Posterior cingulate gyrus (tissue), 11 donors: ENCODE measurements at regions not wholly inside any gene's neighbourhood (a gene's known extent, or its start where the extent isn't known, plus 50 kb on each side); places are given as distances from the start of the nearest gene placed in this dataset.
"Not testable (repeated sequence)": the region's sequence is repeated elsewhere in the genome, so short reads cannot be mapped to it uniquely, and the experiment has no call there.

ENCODE experiments used
- DNase-seq, 10 donors: peaks; one replicate each; pipeline versions ENCODE4 v3.0.0 to v3.0.0-alpha.2; 2020 to 2021; ENCODE audit warnings: mixed read lengths in 3 of 10
- intact Hi-C: fragments of 100-400 bp; cut with DNase I; formaldehyde crosslinking; loops from one replicate; pipeline ENCODE4 v1.15.1; 2023

DNA sequence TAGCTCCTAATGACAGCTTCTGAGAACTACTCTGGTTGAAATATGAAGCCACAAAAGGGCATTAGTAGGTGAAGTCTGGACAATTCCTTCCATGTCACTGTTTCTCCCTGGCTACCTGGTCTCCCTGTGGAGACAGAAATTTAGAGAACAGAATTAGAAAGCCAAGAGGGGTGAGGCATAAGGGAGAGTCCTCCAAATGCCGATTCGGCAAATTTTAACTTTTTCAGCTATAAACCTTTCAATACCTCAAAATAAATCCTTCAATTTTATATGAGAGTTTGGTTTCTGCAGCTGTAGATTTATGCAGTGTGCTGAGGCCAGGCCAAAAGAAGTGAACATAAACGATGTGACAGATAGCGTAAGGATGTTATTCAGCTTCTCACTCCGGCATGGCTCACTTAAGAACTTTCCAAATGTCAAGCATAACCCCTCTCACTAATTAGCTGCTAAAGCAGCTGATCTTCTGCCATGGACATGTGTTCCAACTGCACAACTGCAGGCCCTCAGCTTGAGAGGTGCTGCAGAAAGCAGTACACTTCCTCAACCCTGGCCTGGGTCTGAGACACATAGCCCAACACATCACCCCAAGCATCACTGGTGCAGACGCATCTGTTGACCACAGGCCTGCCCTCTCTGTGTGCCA, 247.9 kb upstream of the SOX9 start:
- peak in 1 of 10 donors; percentile 36 for DNase-seq
- intact Hi-C loops = no loop called here

DNA sequence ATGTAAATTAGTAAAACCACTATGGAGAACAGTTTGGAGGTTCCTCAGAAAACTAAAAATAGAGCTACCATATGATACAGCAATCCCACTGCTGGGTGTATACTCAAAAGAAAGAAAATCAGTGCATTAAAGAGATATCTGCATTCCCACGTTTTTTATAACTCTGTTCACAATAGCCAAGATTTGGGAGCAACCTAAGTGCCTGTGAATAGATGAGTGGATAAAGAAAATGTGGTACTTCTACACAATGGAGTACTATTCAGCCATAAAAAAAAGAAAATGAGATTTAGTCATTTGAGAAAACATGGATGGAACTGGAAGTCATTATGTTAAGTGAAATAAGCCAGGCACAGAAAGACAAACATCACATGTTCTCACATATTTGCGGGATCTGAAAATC, 246.0 kb upstream of the SOX9 start:
- DNase-seq, intact Hi-C loops: not testable (repeated sequence)

DNA sequence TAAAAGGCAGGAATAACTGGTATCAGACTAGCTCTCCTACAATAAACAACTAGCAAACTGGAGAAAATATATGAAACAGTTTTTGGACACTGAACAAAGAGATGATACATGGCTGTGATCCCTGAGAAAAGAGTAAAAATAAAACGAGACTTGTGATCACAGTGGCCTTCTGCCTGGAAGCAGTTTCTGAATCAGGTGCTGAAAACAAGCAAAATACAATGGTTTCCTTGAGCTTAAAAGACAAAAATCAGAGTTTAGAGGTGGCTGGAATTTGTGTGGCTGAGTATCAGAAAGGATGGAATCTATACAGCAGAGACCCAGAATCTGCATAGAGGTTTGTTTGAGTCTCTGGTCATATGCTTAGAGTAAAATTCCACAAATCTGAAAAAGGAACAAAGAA, 242.5 kb upstream of the SOX9 start:
- intact Hi-C loops = no loop called here
- no peak for DNase-seq

DNA sequence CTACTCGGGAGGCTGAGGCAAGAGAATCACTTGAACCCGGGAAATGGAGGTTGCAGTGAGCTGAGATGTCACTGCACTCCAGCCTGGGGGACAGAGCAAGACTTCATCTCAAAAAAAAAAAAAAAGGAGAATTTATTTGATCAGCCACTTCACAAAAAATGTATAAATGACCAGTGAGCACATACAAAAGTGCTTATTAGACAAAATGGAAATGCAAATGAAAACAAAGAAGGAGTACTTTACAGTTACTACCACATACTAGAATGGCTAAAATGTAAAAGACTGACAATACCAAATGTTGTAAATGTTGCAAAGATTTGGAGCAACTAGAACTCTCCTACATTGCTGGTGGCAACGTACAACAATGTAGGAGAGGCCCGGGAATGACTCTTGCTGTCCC, 241.8 kb upstream of the SOX9 start:
- intact Hi-C loops = no loop called here
- DNase-seq = no peak

DNA sequence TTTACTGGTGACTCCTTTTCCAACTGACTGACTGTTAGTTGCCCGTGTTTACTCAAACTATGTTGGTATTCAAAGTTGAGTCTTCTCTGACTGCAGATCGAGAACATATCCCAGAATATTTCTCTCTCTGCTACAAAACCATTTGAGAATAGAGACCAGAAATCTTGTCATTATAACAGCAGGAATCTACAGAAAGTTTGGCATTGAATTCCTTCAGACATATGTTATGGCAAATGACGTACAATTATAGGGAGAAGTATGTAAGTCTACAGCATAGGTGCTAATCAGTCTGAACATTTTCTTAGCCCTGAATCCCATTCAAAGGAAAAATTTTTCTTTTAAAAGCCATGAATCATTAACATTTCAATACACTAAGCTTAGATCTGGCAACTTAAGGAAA, 239.8 kb upstream of the SOX9 start:
- intact Hi-C loops = no loop called here
- no peak for DNase-seq

DNA sequence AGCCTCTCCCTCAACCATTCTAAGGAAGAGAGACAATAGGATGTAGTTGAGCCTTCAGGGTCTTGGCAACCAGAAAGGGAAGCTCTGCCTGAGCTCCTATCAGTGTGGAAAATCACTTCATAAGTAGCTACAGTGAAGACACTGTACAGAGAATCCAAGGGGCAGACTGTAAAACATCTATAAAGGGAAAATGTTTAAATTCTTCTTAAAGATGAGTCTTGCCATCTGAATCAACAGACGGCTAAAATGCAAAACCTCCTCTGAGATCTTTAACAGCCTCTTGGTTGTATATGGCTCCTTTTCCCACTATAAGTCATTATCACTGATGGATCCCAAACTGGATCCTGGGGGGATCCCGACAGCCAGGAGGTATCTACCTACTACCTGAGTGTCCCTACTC, 239.2 kb upstream of the SOX9 start:
- intact Hi-C loops = no loop called here
- no peak for DNase-seq

DNA sequence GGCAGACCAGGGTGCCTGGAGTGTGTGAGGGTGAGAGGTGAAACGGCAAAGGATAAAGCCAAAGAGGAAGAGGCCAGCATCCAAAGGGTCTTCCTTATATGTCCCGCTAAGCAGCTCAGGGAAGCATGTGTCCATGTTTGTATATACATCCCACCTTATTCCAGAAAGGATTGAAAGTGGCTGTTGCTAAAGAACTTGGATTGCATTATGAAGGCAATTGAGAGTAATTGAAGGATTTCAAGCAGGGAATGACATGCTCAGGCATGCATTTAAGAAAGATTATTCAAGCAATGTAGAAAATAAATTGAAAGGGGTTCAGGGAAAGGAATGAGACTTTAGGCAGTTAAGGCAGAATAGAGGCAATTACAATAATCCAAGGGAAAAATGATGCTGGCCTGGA, 237.6 kb upstream of the SOX9 start:
- intact Hi-C loops = no loop called here
- DNase-seq = no peak

DNA sequence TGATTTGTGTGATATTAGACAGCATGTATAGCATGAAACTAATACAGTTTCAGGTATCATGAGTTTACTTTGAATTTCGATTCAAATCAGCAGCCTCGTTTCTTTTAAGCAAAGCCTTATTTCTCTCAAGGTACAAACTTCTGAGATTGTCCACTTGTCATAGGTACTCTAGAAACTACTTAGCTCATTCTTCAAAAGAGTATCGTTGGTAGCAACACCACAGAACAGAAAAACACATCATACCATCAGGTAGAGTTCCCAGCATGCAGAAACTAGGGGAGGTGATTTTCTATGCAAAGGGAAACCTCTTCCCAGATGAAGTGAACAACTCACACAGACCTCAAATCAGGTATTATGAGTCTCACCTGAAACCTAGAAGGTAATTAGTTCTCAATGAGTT, 237.0 kb upstream of the SOX9 start:
- DNase-seq = no peak
- intact Hi-C loops = no loop called here

DNA sequence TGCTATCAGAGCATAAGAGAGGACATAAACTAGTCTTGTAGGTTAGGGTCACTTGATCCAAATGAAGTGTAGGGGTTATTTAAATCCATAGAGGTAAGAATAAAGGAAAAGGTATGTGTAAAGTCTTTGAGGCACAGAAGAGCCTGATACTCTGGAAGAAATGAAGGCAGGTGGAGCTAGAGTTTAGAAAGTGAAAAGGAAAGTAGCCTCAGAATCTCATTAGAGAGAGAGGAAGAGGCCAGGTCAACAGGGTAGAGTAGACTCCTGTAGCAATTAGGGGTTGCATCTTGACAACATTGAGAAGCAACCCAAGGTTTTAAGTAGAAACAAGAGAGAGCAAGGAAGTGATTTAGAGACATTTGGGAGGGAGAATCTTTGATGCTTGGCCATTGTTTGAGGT, 235.2 kb upstream of the SOX9 start:
- intact Hi-C loops = no loop called here
- no peak for DNase-seq

DNA sequence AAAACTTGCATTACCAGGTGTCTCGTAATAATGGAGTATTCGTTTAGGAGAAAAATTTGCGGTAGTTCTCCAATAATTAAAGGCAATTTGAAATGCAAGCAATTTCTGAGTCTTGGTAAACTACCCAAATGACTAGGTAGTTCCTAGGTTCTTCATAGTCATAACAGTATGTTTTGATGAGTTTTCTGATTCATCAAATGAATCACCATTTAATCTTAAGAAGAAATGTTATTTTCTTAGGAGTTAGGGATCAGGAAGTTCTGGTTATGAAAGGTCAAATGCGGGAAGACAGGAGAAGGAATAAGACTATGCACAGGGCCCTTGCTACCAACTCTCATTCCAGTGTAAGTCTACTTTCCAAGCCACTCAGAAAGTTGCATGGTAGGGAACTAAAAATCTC, 221.5 kb upstream of the SOX9 start:
- DNase-seq = no peak
- intact Hi-C loops = no loop called here

DNA sequence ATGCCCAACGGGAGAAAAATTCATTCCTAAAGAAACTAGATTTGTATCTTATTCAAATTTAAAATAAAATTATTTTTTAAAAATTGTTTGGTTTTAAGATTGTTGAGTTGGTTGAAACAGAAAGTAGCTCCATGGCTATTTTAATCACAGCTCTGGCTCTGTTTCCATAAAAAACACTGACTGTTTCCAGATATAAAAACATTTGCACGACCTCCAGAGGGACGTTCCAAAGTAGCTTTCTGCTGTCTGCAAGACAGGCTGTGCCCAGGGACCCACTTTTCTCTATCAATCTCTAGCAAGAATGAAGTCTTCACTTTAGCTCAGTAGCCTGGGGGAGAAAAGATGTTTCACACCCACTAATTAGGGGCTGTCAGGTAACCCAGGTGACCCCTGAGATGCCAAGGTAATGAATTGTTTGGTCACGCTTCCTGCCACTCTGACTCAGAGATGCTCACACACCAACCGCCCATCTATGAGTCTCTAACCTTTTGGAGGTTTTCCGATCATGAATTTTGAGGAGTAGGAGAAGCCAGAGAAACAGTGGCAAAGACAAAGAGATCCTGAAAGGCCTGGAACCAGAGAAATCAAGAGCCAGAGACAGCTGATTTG, 220.1 kb upstream of the SOX9 start:
- DNase-seq = no peak
- intact Hi-C loops = no loop called here

DNA sequence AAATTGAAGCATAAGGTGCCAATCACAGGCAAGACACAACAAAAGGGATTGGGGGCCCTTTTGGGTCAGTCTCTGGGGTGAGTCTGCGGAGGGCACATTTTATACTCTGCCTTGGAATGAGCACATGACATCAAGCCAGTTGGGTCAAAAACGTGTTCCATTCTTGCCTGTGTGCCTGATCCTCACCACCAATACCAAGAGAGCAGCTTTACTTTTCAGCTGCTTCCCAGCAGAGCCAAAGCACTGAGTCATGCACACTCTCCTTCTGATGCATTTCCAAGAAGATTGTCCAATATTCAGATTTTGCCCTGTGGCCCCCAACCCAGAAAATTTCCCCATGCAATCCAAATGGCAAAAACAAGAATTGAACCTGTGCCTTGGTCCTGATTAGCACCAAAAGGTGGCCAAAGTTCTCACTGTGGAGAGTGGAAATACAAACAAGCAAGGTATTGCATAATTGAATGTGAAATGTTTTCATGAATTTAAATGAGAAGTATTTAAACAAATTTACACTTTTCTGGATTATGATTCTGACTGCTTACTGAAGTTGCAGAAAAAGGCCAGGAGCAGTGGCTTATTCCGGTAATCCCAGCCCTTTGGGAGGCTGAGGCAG, 217.8 kb upstream of the SOX9 start:
- no peak for DNase-seq
- intact Hi-C loops = no loop called here

DNA sequence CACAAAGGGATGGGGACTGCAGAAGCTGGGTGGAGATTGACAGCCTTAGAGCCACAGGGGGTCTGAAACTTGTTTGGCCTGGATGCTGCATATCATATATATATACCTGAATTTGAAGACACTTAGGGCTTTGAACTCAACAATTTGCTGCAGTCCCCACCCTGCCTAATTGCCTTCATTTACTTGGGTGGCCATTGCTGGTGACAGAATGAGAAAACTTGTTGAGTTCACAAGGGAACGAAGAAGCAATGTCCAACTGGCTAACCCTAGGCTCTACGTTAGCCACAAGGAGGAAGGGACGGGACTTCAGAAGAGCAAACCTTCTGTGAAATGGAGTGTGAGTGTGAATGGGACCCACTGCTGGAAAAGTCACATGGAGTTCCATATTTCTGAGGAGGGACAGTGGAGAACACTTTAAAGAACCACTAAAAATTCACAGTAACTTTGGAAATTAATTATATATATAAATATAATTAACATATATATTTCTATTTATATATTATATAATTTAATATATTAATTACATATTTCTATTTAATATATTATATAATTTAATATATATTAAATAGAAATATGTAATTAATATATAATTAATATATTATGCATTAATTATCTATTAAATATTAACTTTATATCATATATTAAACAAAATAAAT, 215.3 kb upstream of the SOX9 start:
- DNase-seq = no peak
- intact Hi-C loops = no loop called here

DNA sequence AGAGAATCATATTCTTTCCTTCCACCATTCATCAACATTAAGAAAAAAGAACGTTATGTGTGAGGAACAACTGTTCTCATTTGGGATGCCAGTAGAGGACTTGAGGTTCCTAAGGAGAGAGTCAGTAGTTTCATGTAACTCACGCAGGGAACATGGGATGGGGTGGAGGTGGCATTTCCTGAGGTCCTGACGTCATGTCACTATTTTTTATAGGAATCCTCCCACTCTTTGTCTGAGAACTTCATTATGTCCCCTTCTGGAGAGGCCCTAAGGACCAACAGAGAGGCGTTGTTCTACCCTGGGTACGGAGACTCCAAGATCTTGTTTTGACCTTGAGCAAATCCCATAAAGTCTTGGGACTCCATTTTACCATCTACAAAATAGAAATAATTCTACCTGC, 211.7 kb upstream of the SOX9 start:
- no peak for DNase-seq
- intact Hi-C loops = no loop called here

DNA sequence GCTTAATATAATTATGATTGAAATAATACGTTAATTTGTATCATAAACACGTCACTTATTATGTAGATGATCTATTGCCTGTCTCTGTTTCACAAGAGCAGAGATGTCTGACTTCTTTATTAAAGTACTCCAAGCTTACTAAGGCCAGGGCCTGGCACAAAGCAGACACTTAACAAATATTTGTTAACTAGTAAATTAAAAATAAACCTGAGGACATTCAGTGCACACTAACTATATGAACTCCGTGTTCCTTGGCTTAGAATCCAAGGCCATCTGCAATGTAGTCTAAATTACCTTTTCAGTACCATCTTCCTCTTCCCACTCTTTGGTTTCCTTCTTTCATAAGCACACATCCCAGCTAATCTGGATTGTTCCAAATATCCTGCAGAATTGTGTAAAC, 210.8 kb upstream of the SOX9 start:
- intact Hi-C loops = loop anchor here (10.0 kb wide), 1 partner anchor 65 kb away; no protein-coding TSS in a partner anchor
- no peak for DNase-seq

DNA sequence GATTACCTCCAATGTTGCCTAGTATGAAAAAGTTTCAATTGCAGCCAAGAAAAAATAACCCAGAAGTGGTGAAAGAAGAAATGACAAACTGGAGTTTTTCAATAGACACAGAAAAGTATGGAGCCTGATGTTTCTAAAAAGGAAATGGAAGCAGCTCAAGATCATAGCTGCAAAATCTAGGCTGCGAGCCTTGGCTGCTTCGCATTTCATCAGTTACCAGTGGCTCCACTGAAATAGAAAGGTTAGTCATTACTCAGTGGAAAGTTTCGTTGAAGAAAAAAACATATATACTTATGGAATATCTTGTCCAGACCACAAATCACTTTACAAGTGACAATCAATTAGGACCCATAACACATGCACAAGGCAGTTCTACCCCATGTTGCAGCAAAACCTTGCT, 206.8 kb upstream of the SOX9 start:
- intact Hi-C loops = loop anchor here (10.0 kb wide), 1 partner anchor 61 kb away; no protein-coding TSS in a partner anchor
- DNase-seq = no peak

DNA sequence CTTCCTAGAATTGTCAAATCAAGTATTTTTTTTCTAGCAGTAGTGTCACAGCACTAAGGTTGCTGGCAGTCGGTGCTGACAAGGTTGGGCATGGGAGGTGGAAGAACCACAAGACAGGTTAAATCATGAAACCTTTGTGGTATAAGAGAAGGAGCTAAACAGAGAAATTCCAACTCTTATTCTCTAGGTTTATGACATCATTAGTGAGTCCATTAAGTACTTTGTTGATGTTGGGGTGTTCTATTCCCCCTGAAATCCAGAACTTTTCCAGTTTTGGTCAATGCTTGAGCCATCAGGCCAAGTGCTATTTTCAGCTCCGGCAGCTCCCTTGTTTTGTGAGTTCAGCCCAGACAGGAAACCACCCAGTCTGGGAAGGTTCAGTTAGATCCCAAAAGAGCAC, 206.0 kb upstream of the SOX9 start:
- no peak for DNase-seq
- intact Hi-C loops = loop anchor here (10.0 kb wide), 1 partner anchor 60 kb away; no protein-coding TSS in a partner anchor

DNA sequence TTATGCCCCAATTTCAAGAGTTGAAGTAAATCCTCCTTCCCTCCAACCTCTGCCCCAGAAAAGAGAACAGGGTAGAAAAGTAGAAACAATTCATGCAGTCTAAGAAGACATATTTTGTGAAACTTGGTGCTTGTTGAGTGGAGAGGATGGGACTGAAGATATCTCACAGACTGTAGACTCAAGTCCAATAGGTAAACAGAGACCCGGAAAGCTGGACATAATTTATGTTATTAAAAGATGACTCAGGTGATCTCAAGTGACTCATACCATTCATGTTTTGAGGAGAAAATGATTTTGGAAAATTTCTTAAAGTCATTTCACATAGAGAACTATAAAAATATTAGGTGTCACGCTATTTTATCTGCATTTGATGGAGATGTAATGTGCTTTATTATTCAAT, 203.1 kb upstream of the SOX9 start:
- no peak for DNase-seq
- intact Hi-C loops = loop anchor here (10.0 kb wide), 1 partner anchor 57 kb away; no protein-coding TSS in a partner anchor

DNA sequence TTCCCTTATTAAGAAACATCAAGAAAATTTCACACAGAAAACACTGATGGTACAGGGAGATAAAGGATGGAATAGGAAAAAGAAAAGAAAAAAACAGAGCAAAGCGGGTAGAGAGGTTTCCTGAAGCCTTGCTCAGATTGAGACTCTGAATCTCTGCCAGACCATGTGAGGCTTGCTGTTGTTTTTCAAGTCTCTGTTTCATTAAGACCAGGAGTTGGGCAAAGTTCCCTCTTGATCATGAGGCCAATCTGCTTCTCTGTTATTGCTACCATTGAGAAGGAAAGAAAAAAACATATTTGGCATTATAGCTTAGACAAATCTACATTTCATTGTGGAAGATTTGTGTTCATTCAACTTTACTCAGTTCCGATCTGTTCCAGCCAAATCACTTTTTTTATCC, 201.6 kb upstream of the SOX9 start:
- intact Hi-C loops = loop anchor here (10.0 kb wide), 1 partner anchor 56 kb away; no protein-coding TSS in a partner anchor
- DNase-seq = no peak

DNA sequence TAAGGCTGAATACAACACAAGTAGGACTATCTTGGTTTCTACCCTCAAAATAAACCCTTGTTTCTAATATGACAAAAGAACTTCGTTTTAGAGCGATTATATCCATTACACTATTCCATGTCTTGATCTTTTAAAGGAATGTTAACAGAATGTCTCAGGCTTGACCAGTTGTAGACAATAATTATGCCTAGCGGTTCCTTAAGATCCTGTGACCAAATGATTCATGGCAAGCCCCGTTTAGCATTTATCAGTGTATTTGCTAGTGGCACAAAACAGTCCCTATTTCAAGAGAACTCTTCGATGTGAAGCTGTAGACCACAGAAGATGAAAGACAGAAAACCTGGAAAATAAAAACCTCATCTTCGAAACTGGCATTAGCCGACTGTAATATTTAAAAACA, 200.9 kb upstream of the SOX9 start:
- DNase-seq = no peak
- intact Hi-C loops = loop anchor here (10.0 kb wide), 1 partner anchor 55 kb away; no protein-coding TSS in a partner anchor

DNA sequence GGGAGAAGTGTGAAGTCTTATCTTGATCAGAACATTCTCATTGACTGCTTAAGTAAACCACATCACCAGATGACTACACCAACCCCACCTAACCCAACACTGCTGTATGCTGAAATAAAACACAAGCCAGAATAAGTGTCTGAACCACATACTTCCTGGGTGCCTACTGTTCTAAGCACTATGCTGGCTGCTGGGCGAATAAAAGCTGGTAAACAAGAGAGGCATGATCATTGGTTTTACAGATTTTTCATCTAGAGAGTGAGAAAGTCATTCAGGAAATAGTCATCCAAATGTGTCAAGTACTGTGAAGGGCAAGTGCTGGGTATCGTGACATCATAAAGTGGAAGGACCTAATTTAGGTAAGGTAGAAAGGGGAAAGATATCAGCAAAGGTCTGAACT, 199.0 kb upstream of the SOX9 start:
- intact Hi-C loops = no loop called here

DNA sequence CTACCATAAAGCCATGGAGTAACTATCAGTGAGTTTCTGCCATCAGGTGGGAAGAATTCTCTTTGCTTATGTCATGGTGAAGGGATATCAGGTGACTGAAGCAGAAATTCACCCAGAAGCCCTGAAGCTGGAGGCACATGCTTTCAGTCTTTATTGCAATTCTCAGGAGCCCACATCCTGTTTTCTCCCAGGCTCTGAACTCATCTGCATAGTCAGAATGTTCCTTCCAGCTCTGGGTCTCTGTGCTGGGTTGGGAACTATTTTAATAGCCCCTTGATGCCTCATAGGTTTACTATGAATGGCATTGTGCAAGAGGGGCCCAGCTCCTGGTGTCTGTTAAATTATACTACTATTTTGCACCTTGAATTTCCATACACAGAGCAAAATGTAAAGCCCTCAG, 198.4 kb upstream of the SOX9 start:
- intact Hi-C loops = no loop called here
- no peak for DNase-seq

More for the DNA sequence above, 199.0 kb upstream of the SOX9 start:
- no peak for DNase-seq
